Naive thymus-derived CD8-positive, alpha-beta T cell (primary cell): ENCODE measurements at regions not wholly inside any gene's neighbourhood (a gene's known extent, or its start where the extent isn't known, plus 50 kb on each side); places are given as distances from the start of the nearest gene placed in this dataset.

Experiments
- ATAC-seq, 2 donors: fragments of 150-1000 bp; cut with Tn5 transposase in 1 of 2; sonication (Bioruptor Pico), chemical (Tn5 transposase) in 1 of 2; 1 replicate in 1 of 2; 2 replicates in 1 of 2; pipeline ENCODE4 v1.10.0; 2021; ENCODE audit warnings: mild to moderate bottlenecking in 2 of 2, moderate library complexity in 2 of 2
- POLR2A ChIA-PET: fragments of 350-600 bp; sonication (Branson Sonifier 250); formaldehyde crosslinking; loops from one replicate; lab custom pipeline; 2021; ENCODE audit warnings: antibody characterized with exemption; lab: Charles Lee
- DNase-seq, 10 donors: peaks; one replicate each; pipeline versions ENCODE4 v3.0.0 to v3.0.0-alpha.2; 2020 to 2022
- H3K27ac Mint-ChIP-seq, 10 donors: one replicate each; pipeline ENCODE4 v1.8.0; 2020 to 2022; ENCODE audit warnings: mild to moderate bottlenecking in 10 of 10, mixed read lengths in 10 of 10, moderate library complexity in 4 of 10, inconsistent platforms in 1 of 10
- H3K27me3 Mint-ChIP-seq, 5 donors: one replicate each; pipeline ENCODE4 v1.8.0; 2021 to 2022; ENCODE audit warnings: mixed read lengths in 5 of 5
- H3K36me3 Mint-ChIP-seq, 3 donors: one replicate each; pipeline ENCODE4 v1.8.0; 2020 to 2022; ENCODE audit warnings: mixed read lengths in 3 of 3, mild to moderate bottlenecking in 2 of 3, inconsistent platforms in 1 of 3
- H3K4me1 Mint-ChIP-seq, 4 donors: one replicate each; pipeline ENCODE4 v1.8.0; 2021 to 2022; ENCODE audit warnings: mixed read lengths in 4 of 4
- H3K4me3 Mint-ChIP-seq, 10 donors: one replicate each; pipeline ENCODE4 v1.8.0; 2020 to 2022; ENCODE audit warnings: mild to moderate bottlenecking in 10 of 10, mixed read lengths in 10 of 10, moderate library complexity in 6 of 10, inconsistent platforms in 1 of 10
- H3K9me3 Mint-ChIP-seq, 9 donors: one replicate each; pipeline ENCODE4 v1.8.0; 2020 to 2022; ENCODE audit warnings: mixed read lengths in 9 of 9, mild to moderate bottlenecking in 3 of 9, inconsistent platforms in 1 of 9, moderate library complexity in 1 of 9

GRCh38 chr1:18041685-18042355 lies 65.8 kb upstream of the IGSF21 start:
- Mint-ChIP-seq H3K9me3 (peaks cover 0 to 3% (median 0%) of the 10 kb centered on the region in 9 donors), H3K27ac (no peak overlapping the region), H3K4me1 (peaks cover 3 to 15% (median 10%) of the 10 kb centered on the region in 4 donors), H3K27me3 (peaks cover 5 to 32% (median 25%) of the 10 kb centered on the region in 5 donors), H3K4me3 (no peak overlapping the region), H3K36me3 (no peaks in the 10 kb centered on the region)
- POLR2A ChIA-PET, result no interaction called here
- DNase-seq (no peak), ATAC-seq (no peak)

DNA sequence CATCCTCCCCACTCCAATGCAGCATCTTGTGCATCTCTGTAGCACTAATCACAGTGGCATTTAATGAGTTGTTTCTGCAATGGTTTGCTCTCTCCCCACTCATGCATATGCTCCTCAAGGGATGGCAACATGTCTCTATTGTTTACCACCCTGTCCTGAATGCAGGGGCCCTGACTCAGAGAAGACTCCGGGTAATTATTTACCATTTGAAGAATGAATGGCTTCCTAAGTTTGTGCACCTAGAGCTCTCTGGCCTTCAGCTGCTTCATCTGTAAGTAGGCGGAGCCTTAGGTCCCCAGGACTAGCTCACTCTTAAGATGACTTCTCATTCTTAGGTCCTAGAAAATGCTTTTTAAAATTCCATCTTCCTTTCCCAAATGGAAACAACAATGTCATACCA lies 63.7 kb upstream of the IGSF21 start:
- Mint-ChIP-seq H3K9me3 (peaks cover 0 to 4% (median 0%) of the 10 kb centered on the region in 9 donors), H3K27ac (no peak overlapping the region), H3K4me1 (no peaks in the 10 kb centered on the region), H3K27me3 (peaks cover 5 to 30% (median 25%) of the 10 kb centered on the region in 5 donors), H3K36me3 (no peaks in the 10 kb centered on the region), H3K4me3 (no peak overlapping the region)
- ATAC-seq (no peak), DNase-seq (no peak)
- POLR2A ChIA-PET, result no interaction called here

DNA sequence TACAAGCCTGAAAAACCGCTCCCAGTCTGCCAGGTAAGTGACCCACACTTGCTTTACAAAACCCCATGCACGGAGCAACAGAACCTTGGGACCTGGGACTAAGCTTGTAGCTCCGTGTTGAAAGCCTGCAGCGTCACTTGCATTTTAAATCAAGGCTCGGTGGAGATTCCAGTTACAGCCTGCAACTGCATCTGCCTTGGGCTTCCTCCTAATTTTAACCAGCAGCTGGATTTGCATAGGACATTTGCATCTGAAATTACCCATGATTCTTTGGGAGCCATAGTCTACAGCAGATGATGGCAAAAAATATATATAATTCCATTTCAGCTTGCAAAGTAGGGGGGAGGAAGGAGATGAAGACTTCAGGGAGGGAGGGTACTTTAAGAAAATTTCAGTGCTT lies 62.4 kb upstream of the IGSF21 start:
- H3K27ac Mint-ChIP-seq, result no peak overlapping the region
- H3K4me1 Mint-ChIP-seq, result no peaks in the 10 kb centered on the region
- H3K9me3 Mint-ChIP-seq, result peaks cover 0 to 13% (median 2%) of the 10 kb centered on the region in 9 donors
- no peak overlapping the region for H3K4me3 Mint-ChIP-seq
- POLR2A ChIA-PET, result no interaction called here
- DNase-seq (no peak), ATAC-seq (no peak)
- peaks cover 2 to 25% (median 16%) of the 10 kb centered on the region in 5 donors for H3K27me3 Mint-ChIP-seq
- no peaks in the 10 kb centered on the region for H3K36me3 Mint-ChIP-seq

DNA sequence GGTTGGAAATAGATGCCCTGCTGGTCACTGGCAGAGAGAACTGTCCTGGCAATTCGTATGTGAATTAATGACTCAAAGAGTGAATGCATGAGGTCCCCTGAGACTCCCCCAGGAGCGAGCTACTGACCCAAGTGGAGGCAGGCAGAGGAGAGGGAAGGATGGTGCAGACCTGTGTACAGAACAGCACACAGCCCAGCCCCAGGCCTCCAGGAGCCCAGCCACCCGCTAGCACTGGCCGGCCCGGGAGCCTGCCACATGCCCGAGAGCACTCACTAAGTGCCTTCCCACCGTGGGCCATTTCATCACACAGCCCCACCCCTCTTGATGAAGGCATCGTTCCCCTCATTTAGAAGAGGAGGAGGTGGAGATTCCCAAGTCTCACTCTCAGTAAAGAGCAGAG lies 62.0 kb upstream of the IGSF21 start:
- ATAC-seq (no peak), DNase-seq (no peak)
- POLR2A ChIA-PET, result no interaction called here
- Mint-ChIP-seq H3K27me3 (peaks cover 2 to 25% (median 16%) of the 10 kb centered on the region in 5 donors), H3K4me1 (no peaks in the 10 kb centered on the region), H3K36me3 (no peaks in the 10 kb centered on the region), H3K27ac (no peak overlapping the region), H3K9me3 (peaks cover 0 to 13% (median 2%) of the 10 kb centered on the region in 9 donors), H3K4me3 (no peak overlapping the region)

- H3K9me3 Mint-ChIP-seq, result peaks cover 0 to 13% (median 2%) of the 10 kb centered on the region in 9 donors
- H3K27me3 Mint-ChIP-seq, result peaks cover 2 to 25% (median 16%) of the 10 kb centered on the region in 5 donors
- DNase-seq (no peak), ATAC-seq (no peak)
- H3K4me1 Mint-ChIP-seq, result no peaks in the 10 kb centered on the region
- POLR2A ChIA-PET, result no interaction called here
- H3K4me3 Mint-ChIP-seq, result no peak overlapping the region
- H3K36me3 Mint-ChIP-seq, result no peaks in the 10 kb centered on the region
- H3K27ac Mint-ChIP-seq, result no peak overlapping the region
These were observed 60.5 kb upstream of the IGSF21 start for GRCh38 chr1:18047122-18047521.

GRCh38 chr1:18049228-18049627 lies 58.4 kb upstream of the IGSF21 start:
- H3K9me3 Mint-ChIP-seq, result peaks cover 0 to 13% (median 2%) of the 10 kb centered on the region in 9 donors
- peaks cover under 1 to 21% (median 10%) of the 10 kb centered on the region in 5 donors for H3K27me3 Mint-ChIP-seq
- POLR2A ChIA-PET, result no interaction called here
- no peak for ATAC-seq
- no peak overlapping the region for H3K4me3 Mint-ChIP-seq
- H3K4me1 Mint-ChIP-seq, result no peaks in the 10 kb centered on the region
- no peak overlapping the region for H3K27ac Mint-ChIP-seq
- H3K36me3 Mint-ChIP-seq, result no peaks in the 10 kb centered on the region
- DNase-seq, result no peak

DNA sequence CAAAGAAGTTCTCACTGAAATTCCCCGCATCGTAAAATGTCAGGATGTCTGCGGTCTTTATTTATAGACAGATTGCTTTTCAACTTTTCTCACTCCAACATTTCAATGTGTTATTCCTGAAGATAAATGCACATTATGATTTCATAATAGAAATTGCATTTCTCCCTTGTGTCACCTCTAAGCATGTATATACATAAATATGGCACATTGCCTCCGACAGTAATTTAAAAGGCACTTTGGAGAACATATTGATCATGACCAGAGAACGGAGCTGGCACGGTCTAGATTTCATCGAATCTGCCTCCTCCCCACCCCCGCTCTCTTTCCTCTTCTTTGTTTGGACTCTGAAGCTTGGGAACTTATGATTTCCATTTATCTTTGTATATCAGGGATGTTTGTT lies 54.9 kb upstream of the IGSF21 start:
- DNase-seq, result no peak
- Mint-ChIP-seq H3K36me3 (no peaks in the 10 kb centered on the region), H3K4me1 (no peaks in the 10 kb centered on the region), H3K27ac (no peak overlapping the region), H3K4me3 (no peak overlapping the region), H3K9me3 (peaks cover 0 to 13% (median 2%) of the 10 kb centered on the region in 9 donors), H3K27me3 (peaks cover 3 to 19% (median 9%) of the 10 kb centered on the region in 5 donors)
- POLR2A ChIA-PET, result no interaction called here
- ATAC-seq, result no peak

DNA sequence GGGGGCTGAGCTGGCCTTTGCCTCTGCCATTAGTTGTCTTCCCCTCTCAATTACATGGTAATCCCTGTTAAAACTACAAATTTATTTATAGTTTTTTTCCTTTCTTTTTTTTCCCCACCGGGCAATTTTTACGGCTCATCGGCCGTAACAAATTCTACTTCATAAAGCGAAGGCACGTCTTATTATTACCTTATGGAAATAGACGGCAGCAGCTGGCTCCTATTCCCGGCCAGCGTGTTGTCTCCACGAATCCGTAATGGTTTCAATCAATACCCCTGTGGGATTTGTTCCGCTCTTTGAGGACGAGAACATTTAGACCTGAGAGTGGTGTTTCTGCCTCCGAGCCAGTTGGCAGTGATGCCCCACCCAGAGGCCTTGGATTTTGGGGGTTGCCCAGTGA lies 52.4 kb upstream of the IGSF21 start:
- POLR2A ChIA-PET, result no interaction called here
- Mint-ChIP-seq H3K9me3 (peaks cover 0 to 2% (median 0%) of the 10 kb centered on the region in 9 donors), H3K27ac (no peak overlapping the region), H3K27me3 (peaks cover 3 to 28% (median 9%) of the 10 kb centered on the region in 5 donors), H3K36me3 (no peaks in the 10 kb centered on the region), H3K4me3 (no peak overlapping the region), H3K4me1 (no peaks in the 10 kb centered on the region)
- no peak for ATAC-seq
- no peak for DNase-seq

- no peak overlapping the region for H3K27ac Mint-ChIP-seq
- no peak overlapping the region for H3K4me3 Mint-ChIP-seq
- no peak for ATAC-seq
- H3K9me3 Mint-ChIP-seq, result peaks cover 0 to 5% (median 0%) of the 10 kb centered on the region in 9 donors
- no peaks in the 10 kb centered on the region for H3K4me1 Mint-ChIP-seq
- H3K36me3 Mint-ChIP-seq, result no peaks in the 10 kb centered on the region
- no peak for DNase-seq
- POLR2A ChIA-PET, result no interaction called here
- H3K27me3 Mint-ChIP-seq, result peaks cover 3 to 27% (median 9%) of the 10 kb centered on the region in 5 donors
These were observed 51.1 kb upstream of the IGSF21 start for GRCh38 chr1:18056545-18056944.

- no peak overlapping the region for H3K27ac Mint-ChIP-seq
- ATAC-seq, result no peak
- POLR2A ChIA-PET, result no interaction called here
These were observed 50.0 kb upstream of the IGSF21 start for GRCh38 chr1:18057623-18058022.

More at GRCh38 chr1:18057623-18058022, 50.0 kb upstream of the IGSF21 start:
- peaks cover 0 to 9% (median 0%) of the 10 kb centered on the region in 9 donors for H3K9me3 Mint-ChIP-seq
- H3K4me1 Mint-ChIP-seq, result no peaks in the 10 kb centered on the region
- H3K27me3 Mint-ChIP-seq, result peaks cover 5 to 21% (median 11%) of the 10 kb centered on the region in 5 donors
- no peaks in the 10 kb centered on the region for H3K36me3 Mint-ChIP-seq
- no peak for DNase-seq
- no peak overlapping the region for H3K4me3 Mint-ChIP-seq
